ENCODE measurements at regions not wholly inside any gene's neighbourhood (a gene's known extent, or its start where the extent isn't known, plus 50 kb on each side); places are given as distances from the start of the nearest gene placed in this dataset.

GRCh38 chr10:130483691-130484467 is 347.7 kb downstream of the GLRX3 start:
- Histone ChIP-seq H3K4me3 (ENCODE audit: low read length) (no peak overlapping the region), H3K9me2 (replicated peaks; ENCODE audit: low read length) (no peaks in the 10 kb centered on the region), H3K4me1 (ENCODE audit: insufficient read depth, low read length) (no peaks in the 10 kb centered on the region), H3K9me3 (ENCODE audit: low read length) (no peaks in the 10 kb centered on the region), H3K36me3 (ENCODE audit: low read depth, low read length) (no peaks in the 10 kb centered on the region), H3K27ac (ENCODE audit: low read length) (no peak overlapping the region), H3K79me2 (ENCODE audit: low read length) (no peaks in the 10 kb centered on the region), H3K4me2 (ENCODE audit: low read length) (no peak overlapping the region), H3F3A (ENCODE audit: low read length, unreplicated experiment) (no peaks in the 10 kb centered on the region), H3K27me3 (ENCODE audit: low read length) (no peaks in the 10 kb centered on the region), H4K20me1 (ENCODE audit: low read length) (no peaks in the 10 kb centered on the region), H2AFZ (ENCODE audit: low read length) (no peak overlapping the region), H3K9ac (ENCODE audit: low read length) (no peak overlapping the region)
- no TSS peak for BruUV-seq (replicated peaks)
- TF ChIP-seq CTCF (conservative IDR thresholded peaks at IDR 0.05; ENCODE audit: low read depth, low read length) (no peak), EZH2phosphoT487 (IDR thresholded peaks at IDR 0.05; ENCODE audit: borderline replicate concordance, low read length) (no peak), EZH2 (IDR thresholded peaks at IDR 0.05; ENCODE audit: low read length, unreplicated experiment) (no peak)
- intact Hi-C loops (cut with micrococcal nuclease): no loop called here
- ATAC-seq: no peak
- ChIA-PET CTCF (no interaction called here), POLR2A (ENCODE audit: unreplicated experiment) (no interaction called here)
- no peak for DNase-seq

GRCh38 chr10:130484468-130485180 is 348.4 kb downstream of the GLRX3 start:
- Histone ChIP-seq H3K4me1 (ENCODE audit: insufficient read depth, low read length) (no peaks in the 10 kb centered on the region), H2AFZ (ENCODE audit: low read length) (no peak overlapping the region), H3F3A (ENCODE audit: low read length, unreplicated experiment) (no peaks in the 10 kb centered on the region), H3K4me3 (ENCODE audit: low read length) (no peak overlapping the region), H3K4me2 (ENCODE audit: low read length) (no peak overlapping the region), H3K79me2 (ENCODE audit: low read length) (no peaks in the 10 kb centered on the region), H4K20me1 (ENCODE audit: low read length) (no peaks in the 10 kb centered on the region), H3K27me3 (ENCODE audit: low read length) (no peaks in the 10 kb centered on the region), H3K9ac (ENCODE audit: low read length) (no peak overlapping the region), H3K27ac (ENCODE audit: low read length) (no peak overlapping the region), H3K36me3 (ENCODE audit: low read depth, low read length) (no peaks in the 10 kb centered on the region), H3K9me3 (ENCODE audit: low read length) (no peaks in the 10 kb centered on the region), H3K9me2 (replicated peaks; ENCODE audit: low read length) (no peaks in the 10 kb centered on the region)
- ATAC-seq: no peak
- ChIA-PET POLR2A (ENCODE audit: unreplicated experiment) (no interaction called here), CTCF (no interaction called here)
- TF ChIP-seq EZH2 (IDR thresholded peaks at IDR 0.05; ENCODE audit: low read length, unreplicated experiment) (no peak), CTCF (conservative IDR thresholded peaks at IDR 0.05; ENCODE audit: low read depth, low read length) (no peak), EZH2phosphoT487 (IDR thresholded peaks at IDR 0.05; ENCODE audit: borderline replicate concordance, low read length) (no peak)
- no TSS peak for BruUV-seq (replicated peaks)
- no peak for DNase-seq
- intact Hi-C loops (cut with micrococcal nuclease): no loop called here
